Spleen (tissue), 11 donors: ENCODE measurements at regions not wholly inside any gene's neighbourhood (a gene's known extent, or its start where the extent isn't known, plus 50 kb on each side); places are given as distances from the start of the nearest gene placed in this dataset.

Experiments
- DNase-seq: peaks from one replicate; pipeline ENCODE4 v3.0.0-alpha.2; 2020
- H3K27ac ChIP-seq, 8 donors: fragments of 200-600 bp; sonication (generic) in 7 of 8; 1 replicate in 4 of 8; 2 replicates in 4 of 8; pipeline versions ENCODE4 v1.5.0 to v1.8.0; 2016 to 2021; ENCODE audit warnings: inconsistent platforms in 4 of 8, mild to moderate bottlenecking in 4 of 8, moderate library complexity in 1 of 8
- H3K27me3 ChIP-seq, 7 donors: fragments of 200-600 bp; sonication (generic) in 6 of 7; replicated peaks in 1 of 7; 1 replicate in 4 of 7; 2 replicates in 3 of 7; pipeline versions ENCODE4 v1.5.0 to v1.8.0; 2016 to 2021; ENCODE audit warnings: inconsistent platforms in 3 of 7, mild to moderate bottlenecking in 1 of 7
- H3K36me3 ChIP-seq, 6 donors: fragments of 200-600 bp; sonication (generic) in 5 of 6; 1 replicate in 4 of 6; 2 replicates in 2 of 6; pipeline versions ENCODE4 v1.5.0 to v1.8.0; 2016 to 2021; ENCODE audit warnings: inconsistent platforms in 2 of 6
- H3K4me1 ChIP-seq, 6 donors: fragments of 200-600 bp; sonication (generic) in 5 of 6; 1 replicate in 3 of 6; 2 replicates in 3 of 6; pipeline versions ENCODE4 v1.5.0 to v1.8.0; 2016 to 2021; ENCODE audit warnings: inconsistent platforms in 3 of 6
- H3K4me3 ChIP-seq, 8 donors: fragments of 200-600 bp; sonication (generic) in 7 of 8; 1 replicate in 4 of 8; 2 replicates in 4 of 8; pipeline versions ENCODE4 v1.5.0 to v1.8.0; 2016 to 2021; ENCODE audit warnings: inconsistent platforms in 4 of 8, mild to moderate bottlenecking in 4 of 8, moderate library complexity in 2 of 8
- H3K9me3 ChIP-seq, 8 donors: fragments of 200-600 bp; sonication (generic) in 7 of 8; 1 replicate in 4 of 8; 2 replicates in 4 of 8; pipeline versions ENCODE4 v1.5.0 to v1.8.0; 2016 to 2021; ENCODE audit warnings: inconsistent platforms in 4 of 8
- POLR2A ChIP-seq, 3 donors: fragments of 450-650 bp; IDR thresholded peaks; one replicate each; pipeline ENCODE4 v1.5.1; 2017; ENCODE audit warnings: antibody characterized with exemption in 3 of 3, mild to moderate bottlenecking in 1 of 3
- POLR2AphosphoS5 ChIP-seq, 3 donors: sonication (generic); formaldehyde crosslinking; IDR thresholded peaks; one replicate each; pipeline ENCODE4 v1.5.1; 2017; ENCODE audit warnings: antibody characterized with exemption in 3 of 3
- WGBS, 5 donors: extraction: QIAGEN DNeasy Blood & Tissue Kit in 3 of 5; methylation state at CpG; one replicate each; pipeline versions ENCODE4 v1.1.5 to v1.1.7; 2013 to 2018; 5-methylcytosine and 5-hydroxymethylcytosine counted together
- intact Hi-C: fragments of 100-400 bp; cut with DNase I; formaldehyde crosslinking; loops from one replicate; pipeline ENCODE4 v1.15.0; 2023; ENCODE audit warnings: low total_unique reads
- TF ChIP-seq, protein P1 (sequence below), 11 experiments: fragments of 200-600 bp in 7 of 11; fragments of 450-650 bp in 4 of 11; sonication (generic) in 4 of 11; IDR thresholded peaks in 8 of 11; conservative IDR thresholded peaks in 3 of 11; 1 replicate in 7 of 11; 2 replicates in 4 of 11; pipeline versions ENCODE4 v1.4.0 to v1.8.0; 2016 to 2021; ENCODE audit warnings: antibody characterized with exemption in 11 of 11, inconsistent platforms in 4 of 11, mild to moderate bottlenecking in 1 of 11
- donor health status: healthy with polysubstance abuse.
- donor health status: DM: no; HTN: no; CAD: no; lungs with moderate emphysema.
- donor health status: DM: no; HTN: no; CAD: no.
- donor health status: Bipolar disorder and iron deficiency.
- donor health status: healthy.
- donor health status: DM: no; HTN: no; CAD: no.
- donor health status: DM: yes; HTN: yes; CAD: no.

DNA sequence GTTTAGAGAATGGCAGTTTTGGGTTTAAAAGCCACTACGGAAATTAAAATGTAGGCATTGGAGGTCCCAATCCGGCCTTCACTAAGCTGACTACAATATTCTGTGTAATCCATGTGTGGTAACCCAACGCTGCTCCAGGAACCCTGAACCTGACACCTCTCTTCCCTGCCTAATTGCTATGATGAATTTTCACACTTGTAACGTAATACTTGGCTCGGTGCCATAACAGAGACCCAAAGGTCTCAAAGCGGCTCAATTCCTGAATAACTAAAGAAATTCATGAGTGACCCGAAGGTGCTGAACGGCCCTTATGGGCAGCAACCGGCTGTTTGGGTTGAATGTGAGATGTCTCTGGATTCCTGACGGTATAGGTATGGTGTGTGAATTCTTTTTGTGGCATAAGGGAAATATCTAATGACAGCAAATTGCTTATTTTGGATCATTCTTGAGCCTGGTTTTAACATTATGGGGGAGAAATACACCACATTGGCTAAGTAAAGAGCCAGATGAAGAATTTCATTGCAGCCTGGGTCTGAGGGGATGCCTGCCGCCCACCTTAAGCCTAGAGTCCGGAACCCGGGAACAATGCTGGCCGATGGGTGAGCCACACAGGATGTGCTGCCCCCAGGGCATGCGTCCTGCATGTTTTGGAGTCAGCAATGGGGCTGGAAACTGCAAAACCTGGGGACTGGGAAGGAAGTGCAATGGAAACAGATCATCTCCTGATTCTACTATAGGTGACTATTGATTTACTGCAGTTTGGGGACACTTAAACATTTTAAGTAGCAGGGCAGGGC, 69.7 kb upstream of the FZD8 start:
- TF ChIP-seq POLR2A (IDR thresholded peaks at IDR 0.05) (no peak), POLR2AphosphoS5 (IDR thresholded peaks at IDR 0.05) (no peak)
- TF ChIP-seq, protein P1, sequence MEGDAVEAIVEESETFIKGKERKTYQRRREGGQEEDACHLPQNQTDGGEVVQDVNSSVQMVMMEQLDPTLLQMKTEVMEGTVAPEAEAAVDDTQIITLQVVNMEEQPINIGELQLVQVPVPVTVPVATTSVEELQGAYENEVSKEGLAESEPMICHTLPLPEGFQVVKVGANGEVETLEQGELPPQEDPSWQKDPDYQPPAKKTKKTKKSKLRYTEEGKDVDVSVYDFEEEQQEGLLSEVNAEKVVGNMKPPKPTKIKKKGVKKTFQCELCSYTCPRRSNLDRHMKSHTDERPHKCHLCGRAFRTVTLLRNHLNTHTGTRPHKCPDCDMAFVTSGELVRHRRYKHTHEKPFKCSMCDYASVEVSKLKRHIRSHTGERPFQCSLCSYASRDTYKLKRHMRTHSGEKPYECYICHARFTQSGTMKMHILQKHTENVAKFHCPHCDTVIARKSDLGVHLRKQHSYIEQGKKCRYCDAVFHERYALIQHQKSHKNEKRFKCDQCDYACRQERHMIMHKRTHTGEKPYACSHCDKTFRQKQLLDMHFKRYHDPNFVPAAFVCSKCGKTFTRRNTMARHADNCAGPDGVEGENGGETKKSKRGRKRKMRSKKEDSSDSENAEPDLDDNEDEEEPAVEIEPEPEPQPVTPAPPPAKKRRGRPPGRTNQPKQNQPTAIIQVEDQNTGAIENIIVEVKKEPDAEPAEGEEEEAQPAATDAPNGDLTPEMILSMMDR (IDR thresholded peaks at IDR 0.05 in 8 of 11, conservative IDR thresholded peaks at IDR 0.05 in 3 of 11), result no peak
- Histone ChIP-seq H3K36me3 (no peaks in the 10 kb centered on the region), H3K27ac (no peak overlapping the region), H3K27me3 (peaks cover 0 to 7% (median 0%) of the 10 kb centered on the region in 7 donors), H3K4me1 (no peaks in the 10 kb centered on the region), H3K4me3 (no peak overlapping the region), H3K9me3 (peaks cover 0 to 10% (median 2%) of the 10 kb centered on the region in 8 donors)
- no peak for DNase-seq
- WGBS, 5 donors, result 59 to 86% (median 70%) methylated on average over 15 of the region's 15 CpGs
- intact Hi-C loops, result no loop called here

DNA sequence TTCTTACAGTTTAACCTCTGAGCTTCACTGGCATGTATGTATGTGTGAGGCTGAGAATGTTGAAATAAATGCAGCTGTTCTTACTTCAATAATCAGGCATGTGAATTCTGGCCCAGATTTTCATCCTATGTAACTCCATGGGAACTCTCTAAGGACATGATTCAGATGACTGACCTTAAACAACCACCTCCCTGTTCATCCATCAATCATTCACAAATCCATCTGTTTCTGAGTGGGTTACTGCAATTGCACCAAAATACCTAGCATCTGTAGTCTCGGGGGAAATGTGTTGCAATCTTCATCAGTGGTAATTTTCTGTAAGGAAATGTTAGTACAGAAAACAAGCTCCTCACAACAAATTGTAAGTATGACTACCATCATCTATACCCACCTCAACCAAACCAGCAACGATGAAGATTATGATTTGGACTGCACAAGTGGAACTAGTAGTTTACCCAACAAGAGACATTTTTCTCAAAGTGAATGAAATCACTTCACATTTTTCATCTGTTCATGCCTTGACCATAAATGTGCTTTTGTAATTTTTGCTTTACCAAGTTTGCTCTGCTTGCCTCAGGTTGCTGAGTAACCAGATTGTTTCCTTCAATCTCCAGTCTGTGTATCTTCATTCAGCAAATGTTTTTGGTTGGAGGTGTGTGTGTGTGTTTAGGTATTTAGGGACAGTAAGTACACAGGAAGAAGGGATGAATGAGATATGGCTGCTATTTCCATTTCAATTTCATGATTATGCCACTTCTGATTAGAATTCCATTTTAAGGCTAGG, 65.7 kb upstream of the FZD8 start:
- no peaks in the 10 kb centered on the region for H3K4me1 ChIP-seq
- H3K36me3 ChIP-seq, result no peaks in the 10 kb centered on the region
- intact Hi-C loops, result no loop called here
- peaks cover 0 to 12% (median 3%) of the 10 kb centered on the region in 8 donors for H3K9me3 ChIP-seq
- H3K4me3 ChIP-seq, result no peak overlapping the region
- WGBS, 5 donors, result 85 to 91% (median 88%) methylated on average over 2 of the region's 2 CpGs
- H3K27ac ChIP-seq, result no peak overlapping the region
- peaks cover 0 to 7% (median 0%) of the 10 kb centered on the region in 7 donors for H3K27me3 ChIP-seq
- DNase-seq, result no peak
- TF ChIP-seq POLR2A (IDR thresholded peaks at IDR 0.05) (no peak), POLR2AphosphoS5 (IDR thresholded peaks at IDR 0.05) (no peak)
- TF ChIP-seq, protein P1 (IDR thresholded peaks at IDR 0.05 in 8 of 11, conservative IDR thresholded peaks at IDR 0.05 in 3 of 11), result no peak

DNA sequence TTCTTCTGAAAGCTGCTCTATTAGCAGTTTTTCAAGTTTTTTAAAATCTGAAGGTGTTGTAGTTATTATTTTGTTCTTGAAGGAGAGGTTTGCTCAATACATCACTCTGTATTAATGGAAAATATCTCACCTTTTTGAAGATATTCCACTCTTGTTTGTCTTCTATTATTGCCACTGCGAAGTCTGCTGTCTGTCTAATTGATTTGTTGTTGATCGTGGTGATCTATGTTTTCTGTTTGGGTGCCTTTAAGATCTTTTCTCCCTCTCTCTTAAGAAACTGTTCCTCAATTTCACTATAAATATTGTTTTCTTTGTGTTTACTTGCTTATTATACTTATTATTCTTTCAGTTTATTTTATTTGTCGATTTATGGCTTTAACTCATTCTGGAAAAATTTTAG, 64.9 kb upstream of the FZD8 start:
- H3K27me3 ChIP-seq, result peaks cover 0 to 3% (median 0%) of the 10 kb centered on the region in 7 donors
- TF ChIP-seq POLR2A (IDR thresholded peaks at IDR 0.05) (no peak), POLR2AphosphoS5 (IDR thresholded peaks at IDR 0.05) (no peak)
- TF ChIP-seq, protein P1 (IDR thresholded peaks at IDR 0.05 in 8 of 11, conservative IDR thresholded peaks at IDR 0.05 in 3 of 11), result no peak
- no peak overlapping the region for H3K27ac ChIP-seq
- WGBS, 5 donors, result 91 to 94% (median 92%) methylated on average over 3 of the region's 3 CpGs
- no peak overlapping the region for H3K4me3 ChIP-seq
- peaks cover 0 to 12% (median 3%) of the 10 kb centered on the region in 8 donors for H3K9me3 ChIP-seq
- no peaks in the 10 kb centered on the region for H3K4me1 ChIP-seq
- H3K36me3 ChIP-seq, result no peaks in the 10 kb centered on the region
- intact Hi-C loops, result no loop called here
- no peak for DNase-seq

DNA sequence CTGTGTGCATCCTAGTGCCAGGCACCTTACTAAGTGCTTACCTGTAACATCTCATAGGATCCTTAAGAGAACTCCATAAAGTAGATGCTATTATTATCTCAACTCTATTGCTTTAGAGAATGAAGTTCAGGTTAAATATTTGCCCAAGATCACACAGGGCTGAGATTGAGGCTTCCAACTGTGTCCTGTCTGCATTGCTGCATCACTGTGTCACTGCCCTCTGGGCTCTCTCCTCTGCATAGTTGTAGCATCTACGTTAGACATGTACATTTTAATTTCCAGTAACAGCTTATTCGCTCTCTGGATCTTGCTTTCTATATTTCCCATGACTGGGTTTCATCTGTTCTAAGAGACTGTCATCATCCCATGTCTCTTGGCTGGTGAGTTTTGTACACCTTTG, 63.6 kb upstream of the FZD8 start:
- intact Hi-C loops, result no loop called here
- TF ChIP-seq, protein P1 (IDR thresholded peaks at IDR 0.05 in 8 of 11, conservative IDR thresholded peaks at IDR 0.05 in 3 of 11), result no peak
- TF ChIP-seq POLR2AphosphoS5 (IDR thresholded peaks at IDR 0.05) (no peak), POLR2A (IDR thresholded peaks at IDR 0.05) (no peak)
- 83 to 89% (median 88%) methylated on average over 2 of the region's 2 CpGs for WGBS, 5 donors
- H3K36me3 ChIP-seq, result no peaks in the 10 kb centered on the region
- peaks cover 0 to 12% (median 3%) of the 10 kb centered on the region in 8 donors for H3K9me3 ChIP-seq
- H3K27me3 ChIP-seq, result no peaks in the 10 kb centered on the region
- no peak overlapping the region for H3K27ac ChIP-seq
- no peaks in the 10 kb centered on the region for H3K4me1 ChIP-seq
- no peak for DNase-seq
- no peak overlapping the region for H3K4me3 ChIP-seq
